Right atrium auricular region (tissue), 2 donors: ENCODE measurements at regions not wholly inside any gene's neighbourhood (a gene's known extent, or its start where the extent isn't known, plus 50 kb on each side); places are given as distances from the start of the nearest gene placed in this dataset.
"Not testable (repeated sequence)": the region's sequence is repeated elsewhere in the genome, so short reads cannot be mapped to it uniquely, and the experiment has no call there.

Experiments
- DNase-seq: peaks from one replicate; pipeline ENCODE4 v3.0.0-alpha.2; 2019; ENCODE audit warnings: low spot score
- H3K27ac ChIP-seq, 2 donors: fragments of 200-600 bp; sonication (generic); 1 replicate in 1 of 2; 2 replicates in 1 of 2; pipeline ENCODE4 v1.5.1; 2016 to 2019
- H3K27me3 ChIP-seq, 2 donors: fragments of 200-600 bp; sonication (generic); one replicate each; pipeline versions ENCODE4 v1.5.1 to v1.6.0; 2017 to 2019
- H3K36me3 ChIP-seq: fragments of 200-600 bp; sonication (generic); one replicate; pipeline ENCODE4 v1.5.1; 2016
- H3K4me1 ChIP-seq, 2 donors: fragments of 200-600 bp; sonication (generic); one replicate each; pipeline versions ENCODE4 v1.5.1 to v1.6.0; 2017 to 2019
- H3K4me3 ChIP-seq, 2 donors: fragments of 200-600 bp; sonication (generic); 1 replicate in 1 of 2; 2 replicates in 1 of 2; pipeline ENCODE4 v1.5.1; 2017 to 2019; ENCODE audit warnings: mild to moderate bottlenecking in 1 of 2, moderate library complexity in 1 of 2
- H3K9me3 ChIP-seq, 2 donors: fragments of 200-600 bp; sonication (generic); one replicate each; pipeline ENCODE4 v1.5.1; 2019
- CTCF ChIP-seq, 2 donors: fragments of 200-600 bp; sonication (generic); IDR thresholded peaks; one replicate each; pipeline ENCODE4 v1.5.1; 2019; ENCODE audit warnings: antibody characterized with exemption in 2 of 2

GRCh38 chr1:189216886-189217285, 1260.8 kb downstream of the BRINP3 start:
- Histone ChIP-seq H3K4me3 (no peak overlapping the region), H3K27ac (no peak overlapping the region), H3K4me1 (no peaks in the 10 kb centered on the region), H3K36me3 (no peaks in the 10 kb centered on the region), H3K9me3 (no peaks in the 10 kb centered on the region), H3K27me3 (no peaks in the 10 kb centered on the region)
- TF ChIP-seq CTCF (IDR thresholded peaks at IDR 0.05), result no peak
- DNase-seq, result no peak

- Histone ChIP-seq H3K27ac (no peak overlapping the region), H3K27me3 (no peaks in the 10 kb centered on the region), H3K9me3 (no peaks in the 10 kb centered on the region), H3K4me3 (no peak overlapping the region), H3K4me1 (no peaks in the 10 kb centered on the region), H3K36me3 (no peaks in the 10 kb centered on the region)
- DNase-seq, result no peak
- no peak for TF ChIP-seq CTCF (IDR thresholded peaks at IDR 0.05)
These were observed 1260.0 kb downstream of the BRINP3 start for GRCh38 chr1:189217646-189218045.

GRCh38 chr1:189220750-189221149, 1256.9 kb downstream of the BRINP3 start:
- DNase-seq, result no peak
- H3K4me3 ChIP-seq, result no peak overlapping the region
- no peaks in the 10 kb centered on the region for H3K4me1 ChIP-seq
- H3K36me3 ChIP-seq, result no peaks in the 10 kb centered on the region
- no peaks in the 10 kb centered on the region for H3K27me3 ChIP-seq
- no peaks in the 10 kb centered on the region for H3K9me3 ChIP-seq
- no peak overlapping the region for H3K27ac ChIP-seq
- no peak for TF ChIP-seq CTCF (IDR thresholded peaks at IDR 0.05)

- H3K27me3 ChIP-seq, DNase-seq, H3K4me1 ChIP-seq, H3K27ac ChIP-seq, H3K4me3 ChIP-seq, H3K36me3 ChIP-seq, H3K9me3 ChIP-seq: not testable (repeated sequence)
These were observed 1251.9 kb downstream of the BRINP3 start for GRCh38 chr1:189225794-189226145.

- H3K27ac ChIP-seq, result no peak overlapping the region
- no peaks in the 10 kb centered on the region for H3K9me3 ChIP-seq
- no peak for TF ChIP-seq CTCF (IDR thresholded peaks at IDR 0.05)
- H3K27me3 ChIP-seq, result no peaks in the 10 kb centered on the region
- no peak overlapping the region for H3K4me3 ChIP-seq
- DNase-seq, result no peak
- H3K4me1 ChIP-seq, result no peaks in the 10 kb centered on the region
- H3K36me3 ChIP-seq, result no peaks in the 10 kb centered on the region
These were observed 1250.9 kb downstream of the BRINP3 start for GRCh38 chr1:189226779-189227178.

DNA sequence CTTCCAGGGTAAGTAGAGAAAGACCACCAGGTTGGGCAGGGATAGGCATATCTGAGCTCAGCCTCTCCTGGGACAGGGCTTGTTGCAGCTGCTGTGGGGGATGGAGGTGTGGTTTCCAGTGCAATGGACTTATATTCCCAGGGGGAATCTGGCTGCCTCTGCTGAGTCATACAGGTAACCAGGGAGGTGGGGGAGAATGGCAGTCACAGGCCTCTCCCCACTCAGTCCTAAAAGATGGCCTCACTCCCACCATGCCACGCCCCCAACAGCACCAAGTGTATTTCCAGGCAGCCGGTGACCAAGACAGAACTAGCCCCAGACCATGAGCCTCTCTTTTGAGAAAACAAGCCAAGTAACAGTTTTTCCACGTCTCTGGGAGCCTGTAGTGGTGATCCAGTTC, 1240.7 kb downstream of the BRINP3 start:
- no peak overlapping the region for H3K27ac ChIP-seq
- H3K36me3 ChIP-seq, result no peaks in the 10 kb centered on the region
- no peak for TF ChIP-seq CTCF (IDR thresholded peaks at IDR 0.05)
- no peak overlapping the region for H3K4me3 ChIP-seq
- H3K9me3 ChIP-seq, result no peaks in the 10 kb centered on the region
- H3K4me1 ChIP-seq, result no peaks in the 10 kb centered on the region
- H3K27me3 ChIP-seq, result no peaks in the 10 kb centered on the region
- DNase-seq, result no peak
